ENCODE measurements at regions not wholly inside any gene's neighbourhood (a gene's known extent, or its start where the extent isn't known, plus 50 kb on each side); places are given as distances from the start of the nearest gene placed in this dataset.
"Not testable (repeated sequence)": the region's sequence is repeated elsewhere in the genome, so short reads cannot be mapped to it uniquely, and the experiment has no call there.

- Histone ChIP-seq H3K4me3 (replicated peaks in 1 of 4; ENCODE audit: control extremely low read depth in 1 of 4, insufficient read depth in 1 of 4, low read depth in 3 of 4, low read length in 4 of 4) (no peak overlapping the region), H3K36me3 (ENCODE audit: control insufficient read depth, insufficient read depth, low read length) (no peaks in the 10 kb centered on the region), H3K27me3 (ENCODE audit: control insufficient read depth, insufficient read depth, low read length) (no peaks in the 10 kb centered on the region), H4K20me1 (ENCODE audit: control insufficient read depth, extremely low read depth, insufficient read depth, low read length) (no peaks in the 10 kb centered on the region), H3K4me2 (ENCODE audit: extremely low read depth, insufficient read depth, low read length) (no peak overlapping the region), H3K4me1 (ENCODE audit: control insufficient read depth, extremely low read depth, insufficient read depth, low read length) (no peaks in the 10 kb centered on the region), H2AFZ (ENCODE audit: low read length) (no peak overlapping the region), H3K79me2 (ENCODE audit: control insufficient read depth, insufficient read depth, low read length) (no peaks in the 10 kb centered on the region), H3K27ac (ENCODE audit: insufficient read depth, low read length) (no peak overlapping the region), H3K9ac (ENCODE audit: insufficient read depth, low read length) (no peak overlapping the region), H3K9me3 (ENCODE audit: control insufficient read depth, insufficient read depth, low read depth, low read length) (no peaks in the 10 kb centered on the region)
- no peak for DNase-seq (ENCODE audit: low read depth in 2 of 2)
- TF ChIP-seq CTCF (conservative IDR thresholded peaks at IDR 0.05 in 1 of 2, IDR thresholded peaks at IDR 0.05 in 1 of 2; ENCODE audit: low read depth in 1 of 2, low read length in 2 of 2): no peak
- no peak for TF ChIP-seq EZH2 (IDR thresholded peaks at IDR 0.05; ENCODE audit: low read length, missing control alignments)
These were observed 57.6 kb upstream of the CACUL1 start for GRCh38 chr10:118812393-118812740.

- H3K9me3 ChIP-seq (ENCODE audit: control insufficient read depth, insufficient read depth, low read depth, low read length); H3K27ac ChIP-seq (ENCODE audit: insufficient read depth, low read length); H3K4me3 ChIP-seq (replicated peaks in 1 of 4; ENCODE audit: control extremely low read depth in 1 of 4, insufficient read depth in 1 of 4, low read depth in 3 of 4, low read length in 4 of 4); H3K4me1 ChIP-seq (ENCODE audit: control insufficient read depth, extremely low read depth, insufficient read depth, low read length); H2AFZ ChIP-seq (ENCODE audit: low read length); H3K4me2 ChIP-seq (ENCODE audit: extremely low read depth, insufficient read depth, low read length); H3K36me3 ChIP-seq (ENCODE audit: control insufficient read depth, insufficient read depth, low read length); DNase-seq (ENCODE audit: low read depth in 2 of 2); H3K9ac ChIP-seq (ENCODE audit: insufficient read depth, low read length); H4K20me1 ChIP-seq (ENCODE audit: control insufficient read depth, extremely low read depth, insufficient read depth, low read length); H3K79me2 ChIP-seq (ENCODE audit: control insufficient read depth, insufficient read depth, low read length); H3K27me3 ChIP-seq (ENCODE audit: control insufficient read depth, insufficient read depth, low read length): not testable (repeated sequence)
These were observed 58.2 kb upstream of the CACUL1 start for GRCh38 chr10:118813001-118813400.

GRCh38 chr10:118816471-118817168 is 61.9 kb upstream of the CACUL1 start:
- H3K36me3 ChIP-seq (ENCODE audit: control insufficient read depth, insufficient read depth, low read length): no peaks in the 10 kb centered on the region
- H3K9ac ChIP-seq (ENCODE audit: insufficient read depth, low read length): no peak overlapping the region
- no peak overlapping the region for H3K27ac ChIP-seq (ENCODE audit: insufficient read depth, low read length)
- no peaks in the 10 kb centered on the region for H3K4me1 ChIP-seq (ENCODE audit: control insufficient read depth, extremely low read depth, insufficient read depth, low read length)
- no peak overlapping the region for H3K4me2 ChIP-seq (ENCODE audit: extremely low read depth, insufficient read depth, low read length)
- TF ChIP-seq EZH2 (IDR thresholded peaks at IDR 0.05; ENCODE audit: low read length, missing control alignments) (no peak), CTCF (conservative IDR thresholded peaks at IDR 0.05 in 1 of 2, IDR thresholded peaks at IDR 0.05 in 1 of 2; ENCODE audit: low read depth in 1 of 2, low read length in 2 of 2) (no peak)
- H3K27me3 ChIP-seq (ENCODE audit: control insufficient read depth, insufficient read depth, low read length): no peaks in the 10 kb centered on the region
- DNase-seq (ENCODE audit: low read depth in 2 of 2): no peak
- H3K9me3 ChIP-seq (ENCODE audit: control insufficient read depth, insufficient read depth, low read depth, low read length): no peaks in the 10 kb centered on the region
- H2AFZ ChIP-seq (ENCODE audit: low read length): no peak overlapping the region
- no peaks in the 10 kb centered on the region for H4K20me1 ChIP-seq (ENCODE audit: control insufficient read depth, extremely low read depth, insufficient read depth, low read length)
- H3K4me3 ChIP-seq (replicated peaks in 1 of 4; ENCODE audit: control extremely low read depth in 1 of 4, insufficient read depth in 1 of 4, low read depth in 3 of 4, low read length in 4 of 4): no peak overlapping the region
- H3K79me2 ChIP-seq (ENCODE audit: control insufficient read depth, insufficient read depth, low read length): no peaks in the 10 kb centered on the region

All from fibroblast of lung (primary cell).